ENCODE measurements at regions not wholly inside any gene's neighbourhood (a gene's known extent, or its start where the extent isn't known, plus 50 kb on each side); places are given as distances from the start of the nearest gene placed in this dataset.
"Not testable (repeated sequence)": the region's sequence is repeated elsewhere in the genome, so short reads cannot be mapped to it uniquely, and the experiment has no call there.

DNA sequence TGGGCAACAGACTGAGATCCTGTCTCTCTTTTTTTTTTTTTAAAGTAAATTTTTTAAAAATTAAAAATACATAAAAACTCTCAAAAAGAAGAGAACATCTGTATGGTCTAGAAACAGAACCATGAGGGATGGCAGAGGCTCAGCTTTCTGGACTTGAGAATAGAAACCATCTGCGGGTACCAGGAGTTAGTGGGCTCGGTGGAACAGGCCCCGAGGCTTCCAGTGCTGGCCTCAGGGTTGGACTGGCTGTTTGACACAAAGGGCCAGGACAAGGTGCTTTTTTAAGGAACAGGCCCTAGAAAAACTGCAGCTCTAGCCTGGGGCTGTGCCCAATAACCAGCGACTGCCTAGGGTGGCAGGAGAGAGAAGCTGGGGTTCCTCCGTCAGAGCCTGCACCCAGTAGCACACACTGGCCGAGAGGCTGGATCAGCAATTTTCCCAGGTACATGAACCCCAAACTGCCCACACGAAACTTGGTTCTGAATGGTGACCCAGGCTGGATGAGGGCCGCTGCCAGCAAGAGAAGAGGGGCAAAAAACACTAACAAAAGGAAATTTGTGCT is 131.0 kb upstream of the OLIG3 start:
- Histone ChIP-seq H3K4me1 (ENCODE audit: control insufficient read depth, insufficient read depth, low read length) (no peaks in the 10 kb centered on the region), H3K4me2 (ENCODE audit: low read length) (no peak overlapping the region), H3K9ac (ENCODE audit: low read depth, low read length) (no peak overlapping the region), H3K36me3 (ENCODE audit: insufficient read depth, low read length) (no peaks in the 10 kb centered on the region), H3K9me3 (replicated peaks; ENCODE audit: low read length) (no peaks in the 10 kb centered on the region), H3K27me3 (ENCODE audit: control insufficient read depth, insufficient read depth, low read length) (peaks cover 15% of the 10 kb centered on the region), H3K4me3 (ENCODE audit: low read length) (no peak overlapping the region)

DNA sequence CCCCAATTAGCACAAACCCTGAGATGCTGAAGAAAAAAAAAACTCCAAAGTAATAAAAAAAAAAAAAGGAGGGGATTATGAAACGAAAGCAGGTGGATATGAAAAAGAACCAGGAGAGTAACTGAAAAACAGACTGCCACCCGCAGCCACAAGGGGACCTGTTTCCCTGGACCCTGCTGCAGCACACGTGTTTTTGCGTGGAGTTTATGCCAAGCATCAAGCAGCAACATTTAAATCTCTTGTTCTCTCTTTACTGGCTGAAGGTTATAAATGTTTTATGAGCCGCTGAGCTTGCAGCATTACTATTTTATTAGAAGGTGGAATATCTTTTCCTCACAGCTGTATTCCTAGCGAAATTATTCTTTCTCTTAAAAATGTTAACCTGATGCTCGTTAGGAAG is 131.6 kb upstream of the OLIG3 start:
- Histone ChIP-seq H3K36me3 (ENCODE audit: insufficient read depth, low read length) (no peaks in the 10 kb centered on the region), H3K4me3 (ENCODE audit: low read length) (no peak overlapping the region), H3K27me3 (ENCODE audit: control insufficient read depth, insufficient read depth, low read length) (peaks cover 15% of the 10 kb centered on the region), H3K4me2 (ENCODE audit: low read length) (no peak overlapping the region), H3K9me3 (replicated peaks; ENCODE audit: low read length) (no peaks in the 10 kb centered on the region), H3K9ac (ENCODE audit: low read depth, low read length) (no peak overlapping the region), H3K4me1 (ENCODE audit: control insufficient read depth, insufficient read depth, low read length) (no peaks in the 10 kb centered on the region)

DNA sequence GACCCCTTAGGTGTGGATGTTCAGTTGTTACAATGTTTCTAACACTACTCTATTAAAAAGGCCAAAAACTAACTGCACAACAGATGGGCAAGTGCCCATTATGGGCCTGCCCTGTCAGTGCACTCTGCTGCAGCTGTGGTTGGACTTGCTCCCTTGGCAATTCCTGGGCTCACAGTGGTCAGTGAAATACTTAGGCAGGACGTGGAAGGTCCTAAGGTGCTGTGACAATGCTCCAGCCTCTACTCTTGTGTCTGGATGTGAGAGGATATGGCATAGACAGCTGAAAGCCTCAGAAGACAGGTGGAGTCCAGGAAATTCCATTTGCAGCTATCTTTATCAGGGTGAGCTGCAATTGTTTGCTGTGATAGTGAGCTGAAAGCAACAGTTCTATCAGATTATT is 136.5 kb upstream of the OLIG3 start:
- Histone ChIP-seq H3K4me3 (ENCODE audit: low read length) (no peak overlapping the region), H3K4me2 (ENCODE audit: low read length) (no peak overlapping the region), H3K27me3 (ENCODE audit: control insufficient read depth, insufficient read depth, low read length) (peaks cover 10% of the 10 kb centered on the region), H3K36me3 (ENCODE audit: insufficient read depth, low read length) (no peaks in the 10 kb centered on the region), H3K9ac (ENCODE audit: low read depth, low read length) (no peak overlapping the region), H3K4me1 (ENCODE audit: control insufficient read depth, insufficient read depth, low read length) (no peaks in the 10 kb centered on the region), H3K9me3 (replicated peaks; ENCODE audit: low read length) (no peaks in the 10 kb centered on the region)

DNA sequence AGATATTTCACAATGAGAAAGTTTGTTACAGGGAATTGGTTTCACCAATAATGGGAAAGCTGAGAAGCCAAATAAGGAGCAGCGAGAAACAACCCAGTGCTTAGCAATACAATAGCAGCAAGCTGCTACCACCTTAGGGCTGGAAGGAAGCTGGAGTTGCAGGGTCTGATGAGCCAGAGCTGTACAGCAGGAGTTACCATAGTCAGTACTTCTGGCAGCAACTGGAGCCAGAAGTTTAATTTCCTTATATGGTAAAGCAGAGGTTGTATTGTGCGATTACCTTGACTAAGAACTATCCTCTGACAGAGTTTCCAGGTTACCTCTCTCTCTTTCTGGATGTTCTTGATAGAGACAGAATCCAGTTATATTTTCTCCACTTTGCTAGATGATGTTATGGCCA is 137.1 kb upstream of the OLIG3 start:
- H3K9me3 ChIP-seq (replicated peaks; ENCODE audit: low read length), result no peaks in the 10 kb centered on the region
- peaks cover 5% of the 10 kb centered on the region for H3K27me3 ChIP-seq (ENCODE audit: control insufficient read depth, insufficient read depth, low read length)
- H3K9ac ChIP-seq (ENCODE audit: low read depth, low read length), result no peak overlapping the region
- no peak overlapping the region for H3K4me2 ChIP-seq (ENCODE audit: low read length)
- no peak overlapping the region for H3K4me3 ChIP-seq (ENCODE audit: low read length)
- no peaks in the 10 kb centered on the region for H3K36me3 ChIP-seq (ENCODE audit: insufficient read depth, low read length)
- H3K4me1 ChIP-seq (ENCODE audit: control insufficient read depth, insufficient read depth, low read length), result no peaks in the 10 kb centered on the region

DNA sequence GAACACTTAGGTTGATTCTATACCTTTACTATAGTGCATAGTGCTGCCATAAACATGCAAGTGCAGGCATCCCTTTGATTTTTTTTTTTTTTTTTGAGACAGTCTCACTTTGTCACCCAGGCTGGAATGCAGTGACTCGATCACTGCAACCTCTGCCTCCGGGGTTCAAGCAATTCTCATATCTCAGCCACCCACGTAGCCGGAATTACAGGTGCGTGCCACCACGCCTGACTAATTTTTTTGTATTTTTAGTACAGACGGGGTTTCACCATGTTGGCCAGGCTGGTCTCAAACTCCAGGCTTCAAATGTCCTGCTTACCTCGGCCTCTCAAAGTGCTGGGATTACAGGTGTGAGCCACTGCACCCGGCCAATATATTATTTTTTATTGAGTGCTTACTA is 140.0 kb upstream of the OLIG3 start:
- not testable (repeated sequence) for H3K36me3 ChIP-seq (ENCODE audit: insufficient read depth, low read length); H3K9me3 ChIP-seq (replicated peaks; ENCODE audit: low read length); H3K4me1 ChIP-seq (ENCODE audit: control insufficient read depth, insufficient read depth, low read length); H3K4me3 ChIP-seq (ENCODE audit: low read length); H3K27me3 ChIP-seq (ENCODE audit: control insufficient read depth, insufficient read depth, low read length); H3K4me2 ChIP-seq (ENCODE audit: low read length); H3K9ac ChIP-seq (ENCODE audit: low read depth, low read length)

DNA sequence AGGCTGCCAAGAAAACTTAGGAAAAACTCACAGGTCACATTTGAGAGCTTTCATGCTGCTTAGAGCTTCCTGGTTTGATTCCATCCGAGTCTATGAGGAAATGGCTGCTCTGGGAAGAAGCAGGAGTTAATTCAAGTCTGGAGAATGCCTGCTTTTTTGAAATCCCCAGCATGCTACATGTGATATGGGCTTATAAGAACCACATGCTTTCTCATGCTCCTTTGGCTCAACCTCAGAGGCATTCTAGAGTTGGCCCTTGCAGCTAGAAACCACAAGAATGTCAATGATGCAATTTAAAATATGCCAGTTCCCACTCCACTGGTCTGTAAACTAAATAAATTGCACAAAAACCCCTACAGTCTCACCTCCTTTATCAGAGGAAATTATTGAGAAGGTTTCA is 142.9 kb upstream of the OLIG3 start:
- peak overlapping the region; percentile 50 for H3K4me2 ChIP-seq (ENCODE audit: low read length)
- no peak overlapping the region for H3K9ac ChIP-seq (ENCODE audit: low read depth, low read length)

DNA sequence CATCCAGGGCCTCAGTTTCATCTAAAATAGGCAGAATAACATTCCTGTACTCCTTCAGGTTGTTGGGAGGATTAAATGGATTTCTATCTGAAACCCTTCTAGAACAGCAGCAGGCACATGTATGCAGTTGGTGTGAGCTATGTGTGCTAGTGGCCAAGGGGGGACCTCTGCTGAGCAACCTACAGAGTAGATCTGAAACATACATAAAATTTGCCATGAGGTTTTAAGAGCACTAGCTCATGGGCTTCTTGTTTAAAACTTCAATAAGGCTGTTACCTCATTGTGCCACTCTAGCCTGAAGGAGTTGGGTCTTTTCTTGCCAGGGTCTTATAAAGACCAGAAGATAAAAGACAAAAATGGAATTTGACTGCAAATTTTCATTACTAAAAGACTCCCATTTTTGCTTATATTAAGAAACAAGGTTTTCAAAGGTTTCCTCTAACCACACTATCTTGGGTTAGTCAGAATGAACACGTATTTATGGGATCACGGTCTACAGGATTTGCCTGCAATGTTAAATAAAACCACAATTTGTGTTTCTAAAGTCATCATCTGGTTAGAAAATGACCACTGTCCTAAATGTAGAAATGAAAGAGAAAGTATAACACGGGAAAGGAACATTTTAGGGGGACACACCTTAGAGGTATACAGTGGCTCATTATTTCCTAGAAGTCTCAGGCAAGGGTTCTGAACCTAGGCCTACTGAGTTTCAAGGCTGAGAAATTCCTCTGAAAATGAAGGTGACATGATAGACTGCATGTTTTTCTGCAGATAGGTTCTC is 144.9 kb upstream of the OLIG3 start:
- Histone ChIP-seq H3K9me3 (replicated peaks; ENCODE audit: low read length) (no peaks in the 10 kb centered on the region), H3K4me3 (ENCODE audit: low read length) (no peak overlapping the region), H3K9ac (ENCODE audit: low read depth, low read length) (no peak overlapping the region), H3K36me3 (ENCODE audit: insufficient read depth, low read length) (no peaks in the 10 kb centered on the region), H3K27me3 (ENCODE audit: control insufficient read depth, insufficient read depth, low read length) (no peaks in the 10 kb centered on the region), H3K4me2 (ENCODE audit: low read length) (no peak overlapping the region), H3K4me1 (ENCODE audit: control insufficient read depth, insufficient read depth, low read length) (peaks cover 10% of the 10 kb centered on the region)

More for the DNA sequence above, 142.9 kb upstream of the OLIG3 start:
- no peak overlapping the region for H3K4me3 ChIP-seq (ENCODE audit: low read length)
- no peaks in the 10 kb centered on the region for H3K9me3 ChIP-seq (replicated peaks; ENCODE audit: low read length)
- no peaks in the 10 kb centered on the region for H3K36me3 ChIP-seq (ENCODE audit: insufficient read depth, low read length)
- no peaks in the 10 kb centered on the region for H3K27me3 ChIP-seq (ENCODE audit: control insufficient read depth, insufficient read depth, low read length)
- H3K4me1 ChIP-seq (ENCODE audit: control insufficient read depth, insufficient read depth, low read length), result peaks cover 10% of the 10 kb centered on the region

DNA sequence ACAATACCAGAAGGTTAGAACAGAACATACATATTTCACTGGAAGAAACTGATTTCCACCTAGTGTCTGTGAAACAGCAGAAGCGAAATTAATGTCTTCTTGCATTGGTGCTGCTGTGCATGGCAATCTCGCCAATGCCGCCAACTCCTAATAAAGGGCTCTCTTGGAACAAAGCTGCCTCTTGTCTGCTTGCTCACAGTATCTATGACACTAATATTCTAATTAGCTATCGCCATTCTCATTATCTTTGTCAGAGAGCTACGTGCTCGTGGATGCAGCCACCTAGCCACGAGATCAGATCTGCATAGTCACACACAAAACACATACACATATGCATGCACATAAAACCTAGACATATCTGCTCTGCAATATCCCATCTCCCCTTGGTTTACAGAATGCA is 145.9 kb upstream of the OLIG3 start:
- Histone ChIP-seq H3K9me3 (replicated peaks; ENCODE audit: low read length) (no peaks in the 10 kb centered on the region), H3K9ac (ENCODE audit: low read depth, low read length) (no peak overlapping the region), H3K4me2 (ENCODE audit: low read length) (no peak overlapping the region), H3K36me3 (ENCODE audit: insufficient read depth, low read length) (no peaks in the 10 kb centered on the region), H3K4me3 (ENCODE audit: low read length) (no peak overlapping the region), H3K27me3 (ENCODE audit: control insufficient read depth, insufficient read depth, low read length) (no peaks in the 10 kb centered on the region), H3K4me1 (ENCODE audit: control insufficient read depth, insufficient read depth, low read length) (peaks cover 10% of the 10 kb centered on the region)

DNA sequence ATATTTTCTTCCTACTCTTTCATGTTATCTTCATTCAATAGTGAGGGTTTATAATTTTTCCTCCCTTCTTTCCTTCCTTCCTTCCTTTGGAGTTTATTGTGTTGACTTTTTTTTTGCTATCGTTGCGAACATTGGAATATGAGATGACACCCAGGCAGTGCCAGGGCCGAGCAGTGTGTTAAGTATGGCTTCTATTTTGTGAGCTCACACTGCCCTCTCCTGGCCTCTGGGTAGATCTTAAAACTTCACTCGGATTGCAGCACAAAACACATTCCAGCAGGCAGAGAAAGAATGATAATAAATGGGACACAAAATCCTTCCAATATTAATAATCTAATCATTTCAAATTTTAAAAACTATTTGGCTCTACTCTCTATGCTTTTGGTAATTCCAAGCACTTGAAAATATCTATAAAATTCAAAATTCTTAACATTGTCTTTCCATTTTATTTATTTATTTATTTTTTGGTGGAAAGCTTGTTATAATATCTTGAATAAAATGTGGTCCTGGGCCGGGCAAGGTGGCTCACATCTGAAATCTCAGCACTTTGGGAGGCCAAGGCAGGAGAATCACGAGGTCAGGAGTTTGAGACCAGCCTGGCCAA is 147.4 kb upstream of the OLIG3 start:
- Histone ChIP-seq H3K9me3 (replicated peaks; ENCODE audit: low read length) (no peaks in the 10 kb centered on the region), H3K27me3 (ENCODE audit: control insufficient read depth, insufficient read depth, low read length) (no peaks in the 10 kb centered on the region), H3K4me1 (ENCODE audit: control insufficient read depth, insufficient read depth, low read length) (peaks cover 8% of the 10 kb centered on the region), H3K4me3 (ENCODE audit: low read length) (no peak overlapping the region), H3K9ac (ENCODE audit: low read depth, low read length) (no peak overlapping the region), H3K36me3 (ENCODE audit: insufficient read depth, low read length) (no peaks in the 10 kb centered on the region), H3K4me2 (ENCODE audit: low read length) (no peak overlapping the region)

DNA sequence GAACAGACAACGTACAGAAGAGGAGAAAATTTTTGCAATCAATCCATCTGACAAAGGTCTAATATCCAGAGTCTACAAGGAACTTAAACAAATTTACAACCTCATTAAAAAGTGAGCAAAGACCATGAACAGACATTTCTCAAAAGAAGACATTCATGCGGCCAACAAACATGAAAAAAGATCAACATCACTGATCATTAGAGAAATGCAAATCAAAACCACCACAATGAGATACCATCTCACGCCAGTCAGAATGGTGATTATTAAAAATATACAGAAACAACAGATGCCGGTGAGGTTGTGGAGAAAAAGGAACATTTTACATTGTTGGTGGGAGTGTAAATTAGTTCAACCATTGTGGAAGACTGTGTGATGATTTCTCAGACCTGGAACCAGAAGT is 149.0 kb upstream of the OLIG3 start:
- not testable (repeated sequence) for H3K9me3 ChIP-seq (replicated peaks; ENCODE audit: low read length); H3K27me3 ChIP-seq (ENCODE audit: control insufficient read depth, insufficient read depth, low read length); H3K9ac ChIP-seq (ENCODE audit: low read depth, low read length); H3K36me3 ChIP-seq (ENCODE audit: insufficient read depth, low read length); H3K4me3 ChIP-seq (ENCODE audit: low read length); H3K4me1 ChIP-seq (ENCODE audit: control insufficient read depth, insufficient read depth, low read length); H3K4me2 ChIP-seq (ENCODE audit: low read length)

DNA sequence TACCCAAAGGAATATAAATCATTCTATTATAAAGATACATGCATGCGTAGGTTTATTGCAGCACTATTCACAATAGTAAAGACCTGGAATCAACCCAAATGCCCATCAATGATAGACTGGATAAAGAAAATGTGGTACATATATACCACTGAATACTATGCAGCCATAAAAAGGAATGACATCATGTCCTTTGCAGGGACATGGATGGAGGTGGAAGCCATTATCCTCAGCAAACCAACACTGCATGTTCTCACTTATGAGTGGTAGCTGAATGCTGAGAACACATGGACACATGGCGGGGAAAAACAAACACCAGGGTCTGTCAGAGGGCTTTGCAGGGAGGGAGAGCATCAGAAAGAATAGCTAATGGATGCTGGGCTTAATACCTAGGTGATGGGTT is 149.4 kb upstream of the OLIG3 start:
- not testable (repeated sequence) for H3K4me2 ChIP-seq (ENCODE audit: low read length); H3K36me3 ChIP-seq (ENCODE audit: insufficient read depth, low read length); H3K4me1 ChIP-seq (ENCODE audit: control insufficient read depth, insufficient read depth, low read length); H3K27me3 ChIP-seq (ENCODE audit: control insufficient read depth, insufficient read depth, low read length); H3K4me3 ChIP-seq (ENCODE audit: low read length); H3K9ac ChIP-seq (ENCODE audit: low read depth, low read length); H3K9me3 ChIP-seq (replicated peaks; ENCODE audit: low read length)

DNA sequence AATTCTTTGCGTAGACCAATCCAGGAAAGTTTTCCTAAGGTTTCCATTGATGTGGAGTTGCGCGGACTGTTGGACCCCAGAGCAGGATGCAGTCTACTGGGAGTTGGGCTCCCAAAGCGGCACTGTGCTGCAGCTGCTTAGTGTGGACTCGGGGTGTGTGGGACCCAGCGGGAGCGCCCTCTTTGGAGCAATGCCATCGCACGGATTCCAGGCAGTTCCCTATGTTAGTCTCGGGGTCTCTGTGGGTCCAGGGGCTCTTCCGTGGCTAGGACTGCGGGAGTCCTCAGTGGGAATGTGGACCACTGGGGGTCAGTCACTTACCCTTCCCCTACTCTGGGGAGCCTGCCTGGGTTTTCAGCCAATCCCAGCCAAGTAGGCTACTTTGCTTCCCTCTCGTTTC is 151.7 kb upstream of the OLIG3 start:
- Histone ChIP-seq H3K4me3 (ENCODE audit: low read length) (no peak overlapping the region), H3K4me2 (ENCODE audit: low read length) (no peak overlapping the region), H3K4me1 (ENCODE audit: control insufficient read depth, insufficient read depth, low read length) (peaks cover 3% of the 10 kb centered on the region), H3K9me3 (replicated peaks; ENCODE audit: low read length) (no peaks in the 10 kb centered on the region), H3K9ac (ENCODE audit: low read depth, low read length) (no peak overlapping the region), H3K27me3 (ENCODE audit: control insufficient read depth, insufficient read depth, low read length) (no peaks in the 10 kb centered on the region), H3K36me3 (ENCODE audit: insufficient read depth, low read length) (no peaks in the 10 kb centered on the region)
